VCaP (cell line): ENCODE measurements at regions not wholly inside any gene's neighbourhood (a gene's known extent, or its start where the extent isn't known, plus 50 kb on each side); places are given as distances from the start of the nearest gene placed in this dataset.

ENCODE experiments used
- H3K27ac ChIP-seq: fragments of 450-650 bp; 2 replicates; pipeline ENCODE4 v1.5.1; 2017
- TF ChIP-seq, protein P1 (sequence below): fragments of 450-650 bp; conservative IDR thresholded peaks from 2 replicates; pipeline ENCODE4 v1.5.1; 2017; ENCODE audit warnings: mild to moderate bottlenecking, moderate library complexity

DNA sequence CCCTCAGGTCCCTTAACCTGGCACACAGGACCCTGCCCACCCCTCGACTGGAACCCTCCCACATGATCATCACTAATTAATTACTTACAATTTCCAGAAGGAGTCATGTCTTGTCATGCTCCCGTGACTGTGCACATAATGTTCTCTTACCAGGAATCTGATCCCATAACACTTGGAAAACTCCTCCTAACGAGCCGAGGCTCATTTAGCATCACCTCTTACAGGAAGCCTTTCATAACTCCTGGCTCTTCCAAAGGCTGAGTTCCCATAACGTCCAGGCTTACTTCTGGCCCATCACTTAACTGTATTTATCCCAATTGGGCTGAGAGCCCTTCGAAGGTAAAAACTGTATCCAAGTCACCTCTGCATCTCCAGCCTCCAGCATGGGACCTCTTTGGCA lies 147.9 kb upstream of the JUN start:
- TF ChIP-seq, protein P1, sequence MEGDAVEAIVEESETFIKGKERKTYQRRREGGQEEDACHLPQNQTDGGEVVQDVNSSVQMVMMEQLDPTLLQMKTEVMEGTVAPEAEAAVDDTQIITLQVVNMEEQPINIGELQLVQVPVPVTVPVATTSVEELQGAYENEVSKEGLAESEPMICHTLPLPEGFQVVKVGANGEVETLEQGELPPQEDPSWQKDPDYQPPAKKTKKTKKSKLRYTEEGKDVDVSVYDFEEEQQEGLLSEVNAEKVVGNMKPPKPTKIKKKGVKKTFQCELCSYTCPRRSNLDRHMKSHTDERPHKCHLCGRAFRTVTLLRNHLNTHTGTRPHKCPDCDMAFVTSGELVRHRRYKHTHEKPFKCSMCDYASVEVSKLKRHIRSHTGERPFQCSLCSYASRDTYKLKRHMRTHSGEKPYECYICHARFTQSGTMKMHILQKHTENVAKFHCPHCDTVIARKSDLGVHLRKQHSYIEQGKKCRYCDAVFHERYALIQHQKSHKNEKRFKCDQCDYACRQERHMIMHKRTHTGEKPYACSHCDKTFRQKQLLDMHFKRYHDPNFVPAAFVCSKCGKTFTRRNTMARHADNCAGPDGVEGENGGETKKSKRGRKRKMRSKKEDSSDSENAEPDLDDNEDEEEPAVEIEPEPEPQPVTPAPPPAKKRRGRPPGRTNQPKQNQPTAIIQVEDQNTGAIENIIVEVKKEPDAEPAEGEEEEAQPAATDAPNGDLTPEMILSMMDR, result no peak
- no peak overlapping the region for H3K27ac ChIP-seq

DNA sequence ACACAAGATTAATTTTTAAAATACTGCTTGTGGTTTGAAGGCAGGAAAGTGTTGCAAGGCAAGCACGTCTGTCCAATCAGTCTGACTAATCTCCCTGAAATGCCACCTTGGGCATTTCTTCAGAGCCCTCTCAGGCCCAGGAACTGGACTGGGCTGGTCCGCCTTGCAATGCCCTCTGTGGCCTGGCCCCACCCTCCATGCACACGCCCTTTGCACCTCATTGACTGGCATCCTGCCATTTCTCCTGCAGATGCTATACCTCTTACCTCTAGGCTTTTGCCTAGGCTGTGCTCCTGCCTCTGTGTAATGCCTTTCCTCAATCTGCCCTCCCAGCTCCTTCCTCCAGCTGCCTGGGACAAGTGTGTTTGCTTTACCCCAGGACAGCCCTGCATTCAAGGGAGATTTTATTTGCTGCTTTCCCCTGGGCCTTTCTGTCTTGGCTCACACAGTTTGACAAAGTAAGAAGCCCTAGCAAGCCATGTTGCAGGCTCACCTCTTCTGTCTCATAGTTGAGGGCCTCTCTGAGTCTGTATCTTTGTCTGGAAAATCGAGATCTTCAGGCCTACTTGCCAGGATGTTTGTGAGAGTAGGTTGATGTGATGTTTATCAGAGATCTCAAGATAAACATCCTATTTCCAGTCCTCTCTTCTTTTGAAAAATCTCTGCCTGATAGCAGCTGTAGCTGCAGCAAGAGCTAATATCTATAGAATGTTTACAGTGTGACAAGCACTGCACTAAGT lies 149.2 kb upstream of the JUN start:
- TF ChIP-seq, protein P1, result no peak
- peak overlapping the region; percentile 66 for H3K27ac ChIP-seq

DNA sequence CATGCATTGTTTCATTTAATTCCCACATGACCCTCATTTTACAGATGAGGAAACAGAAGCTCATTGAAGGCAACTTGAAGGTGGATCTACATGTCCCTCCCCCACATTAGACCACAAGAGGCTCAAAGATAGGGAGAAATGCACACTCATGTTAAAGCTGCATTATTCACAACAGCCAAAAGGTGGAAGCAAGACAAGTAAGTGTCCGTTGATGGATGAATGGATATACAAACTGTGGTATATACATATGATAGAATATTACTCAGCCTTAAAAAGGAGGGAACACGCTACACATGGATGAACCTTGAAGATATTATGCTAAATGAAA lies 149.7 kb upstream of the JUN start:
- TF ChIP-seq, protein P1, result no peak
- H3K27ac ChIP-seq, result peak overlapping the region; percentile 66

DNA sequence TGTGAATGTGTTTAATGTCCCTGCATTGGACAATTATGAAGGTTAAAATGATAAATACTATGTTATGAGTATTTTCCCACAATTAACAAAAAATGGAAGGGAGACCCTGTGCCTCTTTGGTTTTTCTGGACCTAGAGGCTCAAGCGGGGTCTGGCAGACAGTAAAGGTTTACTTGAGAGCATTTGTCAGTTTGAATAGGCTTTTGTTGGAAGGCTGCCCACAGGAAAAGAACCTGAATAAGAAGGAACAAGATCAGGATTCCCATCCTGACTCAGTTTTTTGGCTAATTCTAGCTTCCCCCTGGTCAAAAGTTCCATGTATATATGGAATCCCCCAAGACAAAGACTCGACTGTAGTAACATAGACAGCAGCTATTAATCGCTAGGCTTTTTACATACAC lies 150.9 kb upstream of the JUN start:
- TF ChIP-seq, protein P1, result no peak
- H3K27ac ChIP-seq, result no peak overlapping the region

DNA sequence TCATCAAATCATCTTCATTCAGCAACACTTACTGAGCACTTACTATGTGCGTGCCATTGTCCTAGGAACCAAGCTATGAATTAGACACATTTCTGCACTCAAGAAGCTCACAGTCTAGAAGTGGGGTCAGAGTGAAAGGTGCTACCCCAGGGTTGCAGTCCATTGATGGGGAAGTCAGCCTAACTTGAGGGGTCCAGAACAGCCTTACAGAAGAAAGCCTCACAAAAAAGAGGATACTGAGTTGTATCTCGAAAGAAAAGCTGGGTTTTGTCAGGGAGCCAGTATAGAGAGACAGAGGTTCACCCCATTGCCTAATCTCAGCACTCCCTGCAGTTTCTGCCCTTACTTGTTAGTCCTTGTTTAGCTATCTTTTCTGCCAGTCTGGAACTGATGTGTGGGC lies 153.1 kb upstream of the JUN start:
- TF ChIP-seq, protein P1, result no peak
- H3K27ac ChIP-seq, result no peak overlapping the region

DNA sequence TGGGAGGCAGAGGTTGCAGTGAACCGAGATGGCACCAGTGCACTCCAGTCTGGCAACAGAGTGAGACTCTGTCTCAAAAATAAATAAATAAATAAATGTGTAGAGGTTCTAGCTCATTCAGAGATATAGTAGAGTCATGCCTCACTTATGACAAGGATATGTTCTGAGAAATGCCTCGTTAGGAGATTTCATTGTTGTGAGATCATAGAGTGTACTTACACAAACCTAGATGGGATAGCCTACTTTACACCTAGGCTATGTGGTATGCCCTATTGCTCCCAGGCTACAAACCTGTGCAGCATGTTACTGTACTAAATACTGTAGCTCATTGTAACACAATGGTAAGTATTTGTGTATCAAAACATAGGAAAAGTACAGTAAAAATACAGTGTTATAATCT lies 155.3 kb upstream of the JUN start:
- TF ChIP-seq, protein P1, result no peak

DNA sequence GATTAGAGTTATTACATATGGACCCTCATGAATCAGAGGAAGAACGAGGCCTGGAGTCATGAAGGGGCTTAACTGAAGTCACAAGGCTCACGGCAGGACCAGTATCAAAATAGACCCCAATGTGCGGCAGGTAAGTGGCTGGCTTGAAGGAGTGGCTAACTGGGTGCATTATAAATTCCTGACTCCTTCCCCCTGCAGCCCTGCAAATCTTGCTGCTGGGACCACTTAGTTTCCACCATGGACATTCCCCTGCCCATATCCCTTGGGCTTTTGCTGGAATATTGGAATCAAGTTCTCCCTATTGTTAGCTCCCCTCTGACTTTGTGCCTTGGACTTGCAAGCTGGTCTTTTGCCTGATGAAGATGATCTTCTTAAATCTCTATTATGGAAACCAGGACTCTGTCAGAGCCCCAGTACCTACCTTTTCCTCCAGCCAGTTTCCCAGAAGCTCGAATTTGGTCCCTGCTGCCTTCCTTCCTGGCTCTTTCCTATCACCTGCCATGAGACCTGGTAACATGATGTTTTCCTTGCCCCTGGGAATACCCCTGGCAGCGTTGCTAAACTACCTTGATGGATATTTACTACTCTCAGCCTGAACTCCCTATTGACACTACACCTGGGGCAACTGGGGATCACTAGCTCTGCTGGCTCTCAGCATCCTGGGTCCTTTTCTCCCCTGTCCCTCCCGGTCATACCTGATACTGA lies 156.0 kb upstream of the JUN start:
- TF ChIP-seq, protein P1, result no peak
- H3K27ac ChIP-seq, result peak overlapping the region; percentile 94; the same call in 1 of the 2 replicates

More for the DNA sequence above, 155.3 kb upstream of the JUN start:
- no peak overlapping the region for H3K27ac ChIP-seq
